NCI-H460 (cell line): ENCODE measurements at regions not wholly inside any gene's neighbourhood (a gene's known extent, or its start where the extent isn't known, plus 50 kb on each side); places are given as distances from the start of the nearest gene placed in this dataset.
"Not testable (repeated sequence)": the region's sequence is repeated elsewhere in the genome, so short reads cannot be mapped to it uniquely, and the experiment has no call there.

Source experiments
- DNase-seq: peaks from one replicate; pipeline ENCODE4 v3.0.0-alpha.2; 2016; ENCODE audit warnings: low read depth; ENCODE audit errors: extremely low read depth

DNA sequence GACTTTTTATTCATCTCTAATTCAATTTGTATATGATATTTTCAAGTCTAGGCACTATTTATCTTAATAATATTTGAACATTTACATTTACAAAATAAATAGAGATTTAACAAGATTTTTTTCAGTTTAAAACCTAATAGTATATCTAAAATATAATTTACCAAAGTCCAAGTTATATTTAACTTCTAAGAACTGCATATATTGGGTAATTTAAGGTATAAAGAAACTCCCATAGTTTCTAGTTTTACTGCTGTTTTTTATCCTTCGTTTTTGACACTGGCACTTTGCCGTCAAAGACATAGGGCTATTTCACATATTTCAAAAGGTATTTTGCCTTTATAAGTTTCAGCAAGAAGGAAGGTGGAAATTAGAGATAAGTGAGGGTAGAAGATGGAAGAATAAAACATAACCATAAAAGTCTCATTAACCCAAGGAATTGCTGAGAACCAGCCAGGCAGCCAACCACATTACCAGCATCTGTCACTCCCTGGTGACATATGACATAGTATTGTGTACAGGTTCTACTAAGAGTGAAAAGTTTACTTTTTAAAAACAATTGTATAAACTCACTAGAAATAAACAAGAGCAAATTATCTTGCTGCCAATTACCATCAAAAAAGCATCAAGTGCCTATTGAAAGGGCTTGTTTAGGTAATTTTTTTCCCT lies 251.5 kb downstream of the NSUN3 start:
- no peak for DNase-seq

DNA sequence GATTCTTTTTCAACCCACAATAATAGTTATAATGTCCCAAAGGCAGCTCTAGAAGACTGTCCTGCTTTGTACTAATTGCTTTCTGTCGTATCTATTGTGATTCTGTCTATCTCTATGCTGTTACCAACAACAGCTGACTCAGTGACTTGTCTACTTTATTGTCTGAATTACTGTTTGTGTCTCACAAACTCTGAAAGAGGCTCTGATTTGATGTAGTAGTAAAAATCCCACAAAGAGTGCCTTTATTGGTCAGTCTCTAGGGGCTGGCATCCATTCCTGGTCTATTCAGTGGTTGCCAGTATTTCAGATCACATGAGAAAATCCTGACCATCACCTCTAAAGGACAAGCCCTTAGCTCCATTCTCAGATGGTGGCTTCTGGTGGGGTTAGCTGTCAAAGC lies 254.2 kb downstream of the NSUN3 start:
- DNase-seq: no peak

DNA sequence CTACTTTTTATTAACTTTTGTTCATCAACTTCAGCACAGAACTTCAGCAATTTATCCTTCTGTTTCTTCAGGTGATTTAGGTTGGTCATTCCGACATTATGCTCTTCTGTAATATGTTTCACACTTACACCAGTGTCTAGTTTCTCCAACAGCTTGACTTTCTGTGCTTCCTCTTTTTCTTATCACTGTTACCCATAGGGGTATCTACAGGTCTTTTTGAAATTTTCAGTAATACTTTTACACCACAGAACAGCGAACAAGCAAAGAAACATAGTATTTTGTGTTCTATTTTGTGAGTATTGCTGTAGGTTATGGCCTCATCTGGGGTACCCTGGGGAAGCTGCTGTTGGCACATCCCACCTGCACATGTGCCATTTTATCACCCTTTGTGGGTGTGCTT lies 260.7 kb downstream of the NSUN3 start:
- no peak for DNase-seq

DNA sequence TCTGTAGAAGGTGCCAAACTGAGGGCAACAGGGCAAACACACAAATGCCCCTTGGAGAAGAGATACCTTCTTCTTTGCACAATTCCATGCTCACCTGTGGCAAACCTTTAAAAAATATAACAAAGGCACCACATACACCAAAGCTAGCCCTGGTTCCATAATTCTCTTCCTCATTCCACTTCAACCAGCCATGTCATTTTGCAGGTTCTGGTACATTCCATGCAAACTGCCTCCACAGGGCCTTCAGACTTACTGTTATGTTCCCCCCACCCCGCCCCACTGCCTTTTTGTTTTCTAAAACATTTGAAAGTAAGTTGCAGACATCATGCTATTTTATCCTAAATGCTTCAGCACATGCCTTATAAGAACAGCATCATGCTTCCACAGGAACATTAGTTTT lies 269.0 kb downstream of the NSUN3 start:
- no peak for DNase-seq

DNA sequence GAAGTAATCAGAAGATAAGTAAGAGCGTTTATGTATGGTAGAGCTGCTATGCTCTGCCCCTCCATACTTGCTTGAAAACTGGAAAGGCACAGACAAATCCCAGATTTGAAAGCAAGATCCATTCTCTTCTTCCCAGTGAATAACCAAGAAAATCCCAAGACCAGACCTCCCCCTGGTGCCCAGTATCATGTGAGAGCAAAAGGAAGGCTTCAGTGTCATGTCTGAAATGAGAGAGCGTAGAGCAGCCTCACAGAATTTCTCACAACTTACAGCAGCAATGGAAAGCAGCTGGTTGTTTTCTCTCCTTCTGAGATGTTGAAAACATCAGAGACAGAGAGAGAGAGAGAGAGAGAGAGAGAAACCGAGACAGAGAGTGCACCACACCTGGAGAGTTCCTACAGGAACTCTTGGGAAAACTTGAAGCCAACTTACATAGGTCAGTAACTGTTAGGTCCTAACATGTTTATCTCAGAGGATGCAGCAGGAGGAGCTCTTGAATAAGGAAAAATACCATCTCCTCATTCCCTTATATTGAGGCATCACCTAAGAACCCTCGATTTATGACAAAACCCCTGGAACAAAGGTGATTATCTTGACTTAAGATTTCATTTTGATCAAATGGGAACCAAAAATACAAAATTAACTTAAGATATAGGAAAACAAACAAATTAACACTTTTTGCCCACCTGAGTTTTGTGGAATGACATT lies 273.3 kb downstream of the NSUN3 start:
- DNase-seq: peak; percentile 38

DNA sequence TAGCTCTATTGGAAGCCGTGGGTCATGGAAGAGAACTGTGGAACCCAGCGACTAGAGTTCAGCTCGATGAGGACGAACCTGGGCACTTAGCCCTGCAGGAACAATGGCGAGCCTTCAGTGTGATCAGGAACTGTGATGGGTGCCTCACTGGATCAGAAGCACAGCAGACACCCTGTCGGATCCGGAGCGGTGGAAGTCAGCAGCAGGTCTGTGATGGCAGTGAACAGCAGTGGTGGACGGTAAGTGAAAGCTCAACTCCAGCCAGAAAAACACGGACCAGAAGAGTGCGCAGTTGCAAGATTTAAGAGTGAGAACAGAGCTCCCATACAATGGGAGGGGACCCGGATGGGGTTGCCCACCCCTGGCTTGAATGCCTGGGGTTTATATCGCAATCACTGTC lies 282.2 kb downstream of the NSUN3 start:
- DNase-seq: no peak

DNA sequence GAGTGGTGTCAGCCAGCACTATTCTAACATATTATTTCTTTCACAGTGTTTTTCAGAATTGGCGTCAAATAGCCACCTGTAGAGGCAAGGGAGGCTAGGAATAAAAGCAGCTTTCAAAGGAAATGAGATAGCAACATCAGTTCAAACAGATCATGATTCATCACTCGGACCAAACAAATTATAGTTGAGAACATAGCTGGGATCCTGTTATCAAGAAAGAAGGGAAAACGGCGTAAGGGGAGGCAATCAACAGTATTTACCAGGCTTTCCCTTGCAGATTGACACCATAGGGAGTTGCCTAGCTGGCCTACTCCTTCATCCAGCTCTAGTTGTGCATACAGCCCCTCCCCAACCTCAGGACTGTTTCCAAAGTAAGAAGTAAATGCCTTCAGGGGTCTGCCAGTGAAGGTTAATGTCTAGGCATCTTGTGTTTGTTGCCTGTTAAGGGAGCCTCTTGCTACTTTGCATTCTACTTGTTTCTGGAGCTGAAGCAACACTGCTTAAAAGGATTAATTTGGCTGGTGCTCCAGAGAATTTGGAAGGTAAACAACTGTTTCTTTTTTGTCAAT lies 286.5 kb downstream of the NSUN3 start:
- DNase-seq: no peak

DNA sequence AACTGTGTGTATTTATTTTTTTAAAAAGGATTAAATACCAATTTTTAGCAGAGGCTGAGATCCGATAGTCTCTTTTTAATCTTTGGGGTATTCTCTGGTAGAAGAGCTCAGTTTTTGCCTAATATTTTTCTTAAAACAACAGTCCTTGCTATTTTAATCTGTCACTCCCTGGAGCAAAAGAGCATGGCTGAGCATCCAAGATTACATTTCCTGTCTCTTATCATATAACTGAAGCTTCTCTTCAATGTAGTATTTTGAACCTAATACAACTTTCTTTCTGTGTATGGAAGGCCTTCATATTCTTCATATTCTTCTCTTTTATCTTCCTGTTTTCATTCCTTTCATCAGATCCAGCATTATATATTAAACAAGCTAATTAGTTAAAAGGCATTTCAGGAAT lies 293.7 kb downstream of the NSUN3 start:
- no peak for DNase-seq

DNA sequence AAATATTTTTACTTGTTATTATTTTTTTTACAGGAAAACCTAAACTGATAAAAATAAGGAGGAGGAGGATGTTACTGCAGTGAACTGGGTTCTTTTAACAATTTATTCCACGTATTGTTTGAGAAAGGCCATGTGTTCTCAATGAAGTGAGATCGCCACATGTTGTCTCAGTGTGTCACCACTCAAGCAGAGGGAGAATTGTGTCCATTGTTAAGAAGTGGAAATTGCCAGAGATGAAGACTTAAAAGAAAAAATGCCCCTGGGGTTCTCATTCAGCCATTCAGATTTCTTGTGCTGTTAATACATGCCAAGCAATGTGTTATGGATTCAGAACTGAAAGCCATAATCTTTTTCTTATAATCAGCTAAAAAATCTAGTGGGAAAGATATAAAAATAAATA lies 297.1 kb downstream of the NSUN3 start:
- DNase-seq: no peak

DNA sequence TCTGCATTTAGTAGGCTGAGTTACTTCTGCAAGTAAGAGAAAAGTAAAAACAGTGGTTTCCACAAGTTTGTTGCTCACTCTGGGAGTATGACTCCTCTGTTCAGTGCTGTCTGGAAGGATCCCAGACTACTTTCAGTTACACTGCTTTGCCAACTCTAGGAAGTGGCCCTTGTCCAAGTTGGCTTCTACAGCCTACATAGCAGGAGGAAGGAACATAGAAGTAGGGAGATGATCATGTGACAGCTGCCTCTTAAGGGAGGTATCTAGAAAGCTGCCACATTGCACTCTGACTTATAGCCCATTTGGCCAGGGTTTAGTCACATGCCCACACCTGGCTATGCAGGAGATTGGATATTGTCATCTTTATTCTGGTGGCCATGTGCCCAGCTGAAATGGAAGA lies 298.1 kb downstream of the NSUN3 start:
- no peak for DNase-seq

DNA sequence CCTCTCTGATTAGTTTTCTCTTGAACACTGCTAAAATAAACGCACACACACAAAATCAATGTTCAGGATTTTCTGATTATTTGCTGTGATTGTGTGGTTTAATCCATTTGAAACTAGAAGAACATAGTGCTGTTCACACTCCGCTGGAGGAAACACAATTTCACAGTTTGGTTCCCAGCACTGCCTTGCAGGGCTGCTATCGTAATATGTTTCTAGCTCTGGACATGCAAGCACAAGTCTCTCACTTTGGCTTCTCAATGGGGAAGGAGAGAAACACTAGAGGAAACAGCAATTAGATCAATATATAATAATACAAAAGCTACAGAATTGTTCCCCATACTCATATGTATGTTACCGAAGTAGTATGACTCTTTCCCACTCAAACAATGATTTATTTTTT lies 299.5 kb downstream of the NSUN3 start:
- DNase-seq: no peak

DNA sequence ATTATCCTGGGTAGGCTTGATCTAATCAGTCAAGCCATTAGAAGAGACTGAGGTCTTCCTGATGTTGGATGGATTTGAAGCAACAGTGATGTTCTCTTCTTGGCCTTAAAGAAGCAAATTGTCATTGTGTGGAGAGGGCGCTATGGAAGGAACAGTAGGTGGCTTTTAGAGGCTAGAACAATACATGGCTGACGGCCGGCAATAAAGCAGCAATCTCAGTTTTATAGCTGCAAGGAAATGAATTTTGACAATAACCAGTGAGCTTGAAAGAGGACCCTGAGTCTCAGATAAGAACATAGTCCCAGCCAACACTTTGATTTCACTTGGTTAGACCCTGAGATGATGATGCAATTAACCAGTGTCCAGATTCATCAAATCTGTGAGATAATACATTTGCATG lies 302.1 kb downstream of the NSUN3 start:
- no peak for DNase-seq

DNA sequence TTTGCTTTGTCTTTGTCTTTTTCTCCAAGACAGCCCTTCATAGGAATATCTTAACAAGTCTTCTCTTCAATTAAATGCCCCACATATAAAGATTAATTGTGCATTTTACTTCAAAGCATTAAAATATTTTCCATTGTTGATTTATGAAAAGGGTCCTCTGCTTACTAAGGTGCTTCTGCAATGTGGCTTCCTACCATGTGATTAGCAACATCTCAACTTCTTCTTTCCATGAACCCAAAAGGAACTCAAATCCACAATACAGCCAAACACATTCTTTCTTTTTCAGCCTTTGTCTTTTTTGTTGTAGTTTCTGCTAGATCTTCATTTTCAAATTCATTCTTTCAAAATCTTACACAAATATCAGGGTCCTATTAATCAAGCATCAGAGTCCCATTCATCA lies 309.2 kb downstream of the NSUN3 start:
- no peak for DNase-seq

DNA sequence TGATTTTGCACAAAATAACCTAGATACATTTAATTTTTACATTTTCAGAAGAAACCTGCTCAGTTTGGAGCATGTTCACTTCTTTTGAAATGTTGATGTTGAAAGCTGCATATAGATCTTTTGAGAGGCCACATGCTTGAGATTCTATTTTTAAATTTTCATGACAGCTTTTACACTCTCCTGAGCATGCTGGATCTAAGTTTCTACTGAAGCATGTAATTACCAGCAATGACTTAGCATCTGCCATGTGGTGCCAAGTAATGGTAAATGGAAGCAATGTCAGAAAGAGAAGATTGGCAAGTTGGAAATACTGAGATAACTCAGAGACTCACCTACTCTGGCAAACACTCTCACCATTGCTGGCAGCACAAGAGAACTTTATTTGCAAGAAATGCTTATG lies 310.6 kb downstream of the NSUN3 start:
- no peak for DNase-seq

DNA sequence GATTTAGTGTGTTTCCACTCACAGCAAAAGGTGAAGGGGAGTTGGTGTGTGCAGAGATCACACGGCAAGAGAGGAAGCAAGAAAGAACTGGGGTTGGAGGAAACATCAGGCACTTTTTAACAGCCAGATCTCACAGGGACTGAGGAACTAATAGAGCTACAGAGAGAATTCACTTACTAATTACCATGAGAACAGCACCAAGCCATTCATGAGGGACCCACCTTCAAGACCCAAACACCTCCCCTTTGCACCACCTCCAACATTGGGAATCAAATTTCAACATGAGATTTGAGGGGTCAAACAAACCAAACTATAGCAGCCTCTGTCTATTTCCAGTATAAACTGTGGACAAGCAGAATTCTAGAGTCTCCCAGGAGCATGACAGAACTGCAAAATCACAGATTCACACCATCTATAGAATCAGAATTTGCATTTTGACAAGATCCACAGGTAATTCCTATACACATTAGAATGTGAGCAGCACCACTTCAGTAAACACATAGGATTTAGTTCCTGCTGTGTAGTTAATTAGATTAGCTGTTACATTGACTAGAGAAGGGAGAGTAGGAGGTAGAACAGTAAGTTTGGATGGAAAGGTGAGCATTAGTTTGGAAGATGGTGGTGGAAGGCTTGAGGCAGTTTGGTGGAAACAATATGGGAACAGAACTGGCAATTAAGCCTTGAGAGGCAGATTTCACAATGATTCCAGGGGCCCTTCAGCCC lies 311.7 kb downstream of the NSUN3 start:
- no peak for DNase-seq

DNA sequence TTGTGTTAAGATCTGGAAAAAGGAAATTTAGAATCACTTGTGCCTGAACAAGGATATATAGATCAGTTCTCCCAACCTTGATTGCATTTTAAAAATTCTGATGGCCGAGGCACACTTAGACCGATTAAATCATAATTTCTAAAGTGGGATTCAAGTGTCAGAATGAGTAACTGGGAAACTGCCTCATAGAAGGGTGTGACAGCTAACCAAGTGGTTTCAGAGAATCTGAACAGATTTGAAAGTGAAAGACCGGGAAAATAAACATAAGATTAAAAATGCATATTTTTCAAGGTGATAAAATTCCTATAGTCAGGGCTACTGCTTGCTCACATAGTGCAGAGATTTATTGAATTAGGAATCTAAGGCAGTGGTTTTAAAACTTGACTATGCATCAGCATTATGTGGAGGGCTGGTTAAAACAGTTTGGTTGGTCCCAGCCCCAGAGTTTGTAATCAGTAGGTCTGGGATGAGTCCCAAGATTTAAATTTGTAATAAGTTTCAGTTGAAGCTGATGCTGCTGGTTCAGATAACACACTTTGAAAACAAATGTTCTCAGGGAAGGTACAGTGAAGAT lies 314.3 kb downstream of the NSUN3 start:
- DNase-seq: not testable (repeated sequence)

DNA sequence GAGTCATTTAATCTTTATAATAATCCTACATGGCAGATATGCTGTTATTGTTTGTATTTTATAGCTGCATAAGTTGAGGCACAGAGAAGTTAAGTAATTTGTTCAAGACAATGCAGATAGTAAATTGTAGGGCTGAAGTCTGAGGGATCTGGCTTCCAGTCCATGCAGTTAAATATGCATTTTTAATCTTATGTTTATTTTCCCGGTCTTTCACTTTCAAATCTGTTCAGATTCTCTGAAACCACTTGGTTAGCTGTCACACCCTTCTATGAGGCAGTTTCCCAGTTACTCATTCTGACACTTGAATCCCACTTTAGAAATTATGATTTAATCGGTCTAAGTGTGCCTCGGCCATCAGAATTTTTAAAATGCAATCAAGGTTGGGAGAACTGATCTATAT lies 315.0 kb downstream of the NSUN3 start:
- not testable (repeated sequence) for DNase-seq

DNA sequence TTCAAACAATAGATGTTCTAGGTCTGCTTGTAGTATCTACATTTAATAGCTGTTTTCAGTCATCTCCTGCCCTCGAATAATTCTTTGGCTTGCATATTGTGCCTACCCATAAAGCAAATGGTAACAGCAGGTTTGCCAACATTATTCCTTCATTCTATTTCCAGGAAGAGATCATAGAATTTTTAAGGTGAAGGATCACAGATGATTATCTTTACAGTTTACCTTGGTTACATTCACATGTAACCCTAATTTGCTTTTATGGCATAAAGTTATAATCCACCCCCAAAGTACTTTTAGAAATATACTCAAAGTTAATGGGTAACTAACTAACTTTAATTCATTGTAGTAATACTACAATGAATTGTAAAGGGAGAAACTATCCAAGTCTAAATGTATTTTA lies 315.5 kb downstream of the NSUN3 start:
- no peak for DNase-seq

DNA sequence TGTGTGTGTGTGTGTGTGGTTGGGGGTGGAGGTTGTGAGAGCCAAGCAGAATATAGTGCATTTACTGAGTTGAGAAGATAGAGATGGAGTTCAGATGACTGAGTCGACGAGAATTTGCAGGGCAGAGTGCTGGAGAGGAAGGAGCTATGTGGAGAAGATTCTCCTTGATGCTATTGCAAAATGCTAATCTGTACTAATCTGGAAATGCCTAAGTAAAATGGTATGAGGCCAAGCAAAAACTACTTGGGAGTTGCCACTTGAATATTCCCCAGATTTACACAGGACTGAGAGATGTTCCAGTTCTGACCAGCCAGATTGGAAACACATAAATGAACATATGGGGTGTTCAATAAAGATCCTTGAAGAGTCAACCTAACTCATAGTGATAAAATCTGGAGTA lies 316.4 kb downstream of the NSUN3 start:
- DNase-seq: no peak

DNA sequence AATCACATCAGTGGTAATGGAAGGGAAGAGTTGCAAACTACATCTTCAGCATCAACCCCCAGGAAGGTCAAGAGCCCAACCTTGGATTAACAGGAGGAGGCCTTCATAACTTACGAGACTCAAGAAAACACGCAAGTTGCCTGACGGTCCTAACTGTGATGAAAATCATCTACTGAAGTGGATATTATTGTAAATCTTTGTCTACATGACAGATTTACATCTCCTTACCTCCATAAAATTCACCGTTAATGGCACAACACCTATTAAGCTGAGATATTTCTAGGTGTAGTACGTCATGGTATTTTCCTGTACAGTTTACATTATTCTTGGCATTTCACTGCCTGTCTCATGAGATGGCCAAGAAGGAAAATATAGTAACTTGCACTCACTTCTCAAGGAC lies 332.0 kb downstream of the NSUN3 start:
- no peak for DNase-seq

DNA sequence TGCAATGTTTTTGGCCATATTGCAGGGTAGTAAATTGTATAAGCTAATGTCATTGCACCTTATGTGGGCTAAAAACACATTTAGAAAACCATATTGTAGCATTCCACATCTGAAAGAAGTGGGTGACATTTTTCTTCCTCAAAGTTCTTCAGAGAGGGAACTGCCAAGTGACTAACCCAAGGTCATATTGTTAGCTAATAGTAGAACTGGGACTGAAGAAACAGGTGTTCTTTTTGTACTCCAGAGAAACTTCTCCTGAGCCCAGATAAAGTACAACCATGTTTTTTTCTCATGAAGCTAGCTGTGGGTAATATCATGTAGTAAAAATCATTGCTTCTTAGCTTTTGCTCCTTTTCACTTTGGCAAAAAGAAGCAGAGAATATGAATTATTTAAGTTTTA lies 333.0 kb downstream of the NSUN3 start:
- no peak for DNase-seq
